ENCODE measurements at regions not wholly inside any gene's neighbourhood (a gene's known extent, or its start where the extent isn't known, plus 50 kb on each side); places are given as distances from the start of the nearest gene placed in this dataset.

DNA sequence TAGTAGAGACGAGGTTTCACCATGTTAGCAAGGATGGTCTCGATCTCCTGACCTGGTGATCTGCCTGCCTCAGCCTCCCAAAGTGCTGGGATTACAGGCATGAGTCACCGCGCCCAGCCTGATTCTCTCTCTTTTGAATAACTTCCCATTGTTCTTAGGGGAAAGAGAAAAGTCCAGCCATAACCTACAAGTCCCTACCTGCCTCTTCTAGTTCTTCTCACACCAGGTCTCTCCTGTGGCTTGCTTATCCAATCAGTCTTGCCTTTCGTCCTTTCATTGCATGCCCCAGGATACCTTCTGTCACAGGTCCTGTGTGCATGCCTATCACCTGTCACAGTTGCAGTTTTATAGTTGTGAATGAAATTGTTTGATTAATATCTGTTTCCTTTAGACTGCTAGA lies 148.1 kb downstream of the SLC4A3 start:
- TF ChIP-seq EP300 (IDR thresholded peaks at IDR 0.05) = no peak
- TF ChIP-seq, protein P1, sequence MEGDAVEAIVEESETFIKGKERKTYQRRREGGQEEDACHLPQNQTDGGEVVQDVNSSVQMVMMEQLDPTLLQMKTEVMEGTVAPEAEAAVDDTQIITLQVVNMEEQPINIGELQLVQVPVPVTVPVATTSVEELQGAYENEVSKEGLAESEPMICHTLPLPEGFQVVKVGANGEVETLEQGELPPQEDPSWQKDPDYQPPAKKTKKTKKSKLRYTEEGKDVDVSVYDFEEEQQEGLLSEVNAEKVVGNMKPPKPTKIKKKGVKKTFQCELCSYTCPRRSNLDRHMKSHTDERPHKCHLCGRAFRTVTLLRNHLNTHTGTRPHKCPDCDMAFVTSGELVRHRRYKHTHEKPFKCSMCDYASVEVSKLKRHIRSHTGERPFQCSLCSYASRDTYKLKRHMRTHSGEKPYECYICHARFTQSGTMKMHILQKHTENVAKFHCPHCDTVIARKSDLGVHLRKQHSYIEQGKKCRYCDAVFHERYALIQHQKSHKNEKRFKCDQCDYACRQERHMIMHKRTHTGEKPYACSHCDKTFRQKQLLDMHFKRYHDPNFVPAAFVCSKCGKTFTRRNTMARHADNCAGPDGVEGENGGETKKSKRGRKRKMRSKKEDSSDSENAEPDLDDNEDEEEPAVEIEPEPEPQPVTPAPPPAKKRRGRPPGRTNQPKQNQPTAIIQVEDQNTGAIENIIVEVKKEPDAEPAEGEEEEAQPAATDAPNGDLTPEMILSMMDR (IDR thresholded peaks at IDR 0.05) = no peak
- no peak for TF ChIP-seq POLR2A (IDR thresholded peaks at IDR 0.05)
- intact Hi-C loops (cut with DNase I) = no loop called here
- Histone ChIP-seq H3K27me3 (no peaks in the 10 kb centered on the region), H3K36me3 (no peaks in the 10 kb centered on the region), H3K27ac (no peak overlapping the region), H3K9me3 (no peaks in the 10 kb centered on the region), H3K4me3 (no peak overlapping the region), H3K4me1 (ENCODE audit: insufficient read depth) (no peaks in the 10 kb centered on the region)
- no peak for DNase-seq
- WGBS, 3 donors = 90 to 96% (median 96%) methylated on average over 5 of the region's 5 CpGs

DNA sequence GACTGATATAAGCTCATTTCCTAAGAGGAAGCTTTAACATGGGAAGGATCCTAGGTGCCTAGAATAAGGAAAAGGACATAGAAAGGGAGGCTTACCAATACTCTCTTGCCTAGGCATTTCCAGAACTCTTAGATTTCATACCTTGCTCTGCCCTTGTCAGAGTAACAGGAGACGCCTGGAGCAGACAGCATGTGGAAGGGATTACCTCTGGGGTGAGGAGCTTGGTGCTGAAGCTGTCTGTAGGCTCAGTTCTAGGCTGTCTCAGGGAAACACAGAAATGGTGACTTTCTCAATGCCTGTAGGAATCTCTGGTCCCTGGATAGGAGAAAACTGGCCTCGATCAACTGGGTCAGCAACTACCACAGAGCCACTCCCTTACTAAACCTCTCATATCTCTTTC lies 150.0 kb downstream of the SLC4A3 start:
- Histone ChIP-seq H3K36me3 (no peaks in the 10 kb centered on the region), H3K27me3 (no peaks in the 10 kb centered on the region), H3K4me1 (ENCODE audit: insufficient read depth) (no peaks in the 10 kb centered on the region), H3K4me3 (no peak overlapping the region), H3K27ac (no peak overlapping the region), H3K9me3 (no peaks in the 10 kb centered on the region)
- TF ChIP-seq EP300 (IDR thresholded peaks at IDR 0.05) (no peak), POLR2A (IDR thresholded peaks at IDR 0.05) (no peak)
- TF ChIP-seq, protein P1 (IDR thresholded peaks at IDR 0.05) = no peak
- WGBS, 3 donors = 91 to 93% (median 93%) methylated on average over 2 of the region's 2 CpGs
- intact Hi-C loops (cut with DNase I) = no loop called here
- no peak for DNase-seq

DNA sequence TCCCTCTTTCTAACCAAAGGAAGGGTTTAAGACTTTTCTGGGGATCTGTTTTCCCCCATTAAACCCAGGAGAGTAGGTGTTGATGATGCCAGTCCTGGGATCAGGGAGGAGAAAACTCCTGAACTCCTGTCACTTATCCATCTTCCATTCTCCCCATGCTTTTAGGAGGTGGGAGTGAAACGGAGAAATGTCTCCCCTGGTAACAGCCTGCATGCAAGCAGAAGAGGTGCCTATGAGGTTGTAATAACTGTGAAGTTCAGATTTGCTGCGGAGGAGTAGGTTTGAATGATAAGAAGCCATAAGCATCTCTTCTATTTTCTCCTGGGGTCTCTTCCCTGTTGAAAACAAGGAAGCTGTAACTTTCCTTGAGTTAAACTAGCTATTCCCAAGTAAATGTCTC lies 150.8 kb downstream of the SLC4A3 start:
- no peak for DNase-seq

DNA sequence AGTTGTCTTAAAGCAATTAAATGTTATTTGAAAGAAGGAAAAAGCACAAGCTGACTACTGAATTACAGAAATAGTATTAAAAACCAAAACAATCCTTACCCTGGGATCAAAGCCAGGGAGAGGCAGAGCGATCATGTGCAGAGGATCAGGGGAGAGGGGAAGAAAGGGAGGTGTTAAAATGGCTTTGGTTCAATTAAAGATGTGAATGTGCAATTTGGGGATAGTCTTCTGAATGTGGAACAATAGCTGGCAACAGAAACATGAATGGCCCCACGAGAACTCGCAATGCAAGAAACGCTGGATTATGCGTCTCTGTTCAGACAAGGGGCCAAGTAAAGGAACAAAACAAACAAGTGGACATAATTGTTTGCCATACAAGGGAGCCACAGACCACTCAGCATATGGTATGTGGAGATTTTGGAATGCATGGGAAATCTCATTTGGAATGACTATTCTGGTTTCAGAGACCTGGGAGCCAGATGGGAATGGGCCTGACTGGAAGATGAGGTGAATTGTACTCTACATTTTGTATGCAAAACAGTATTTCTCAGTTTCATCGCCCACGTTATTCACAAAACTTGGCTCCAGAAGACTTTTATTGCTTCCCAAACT lies 155.4 kb downstream of the SLC4A3 start:
- WGBS, 3 donors = 22 to 29% (median 29%) methylated on average over 7 of the region's 7 CpGs
- Histone ChIP-seq H3K27ac (no peak overlapping the region), H3K27me3 (no peaks in the 10 kb centered on the region), H3K9me3 (no peaks in the 10 kb centered on the region), H3K4me1 (ENCODE audit: insufficient read depth) (peaks cover 2% of the 10 kb centered on the region), H3K4me3 (no peak overlapping the region), H3K36me3 (no peaks in the 10 kb centered on the region)
- DNase-seq = no peak
- TF ChIP-seq, protein P1 (IDR thresholded peaks at IDR 0.05) = no peak
- TF ChIP-seq POLR2A (IDR thresholded peaks at IDR 0.05) (no peak), EP300 (IDR thresholded peaks at IDR 0.05) (no peak)
- intact Hi-C loops (cut with DNase I) = no loop called here

More for the DNA sequence above, 150.8 kb downstream of the SLC4A3 start:
- no peak for TF ChIP-seq POLR2A (IDR thresholded peaks at IDR 0.05)
- intact Hi-C loops (cut with DNase I) = no loop called here
- H3K4me1 ChIP-seq (ENCODE audit: insufficient read depth) = no peaks in the 10 kb centered on the region
- 36 to 53% (median 51%) methylated on average over 2 of the region's 2 CpGs for WGBS, 3 donors
- no peaks in the 10 kb centered on the region for H3K9me3 ChIP-seq
- no peak overlapping the region for H3K4me3 ChIP-seq
- no peak overlapping the region for H3K27ac ChIP-seq
- H3K36me3 ChIP-seq = no peaks in the 10 kb centered on the region
- H3K27me3 ChIP-seq = no peaks in the 10 kb centered on the region

DNA sequence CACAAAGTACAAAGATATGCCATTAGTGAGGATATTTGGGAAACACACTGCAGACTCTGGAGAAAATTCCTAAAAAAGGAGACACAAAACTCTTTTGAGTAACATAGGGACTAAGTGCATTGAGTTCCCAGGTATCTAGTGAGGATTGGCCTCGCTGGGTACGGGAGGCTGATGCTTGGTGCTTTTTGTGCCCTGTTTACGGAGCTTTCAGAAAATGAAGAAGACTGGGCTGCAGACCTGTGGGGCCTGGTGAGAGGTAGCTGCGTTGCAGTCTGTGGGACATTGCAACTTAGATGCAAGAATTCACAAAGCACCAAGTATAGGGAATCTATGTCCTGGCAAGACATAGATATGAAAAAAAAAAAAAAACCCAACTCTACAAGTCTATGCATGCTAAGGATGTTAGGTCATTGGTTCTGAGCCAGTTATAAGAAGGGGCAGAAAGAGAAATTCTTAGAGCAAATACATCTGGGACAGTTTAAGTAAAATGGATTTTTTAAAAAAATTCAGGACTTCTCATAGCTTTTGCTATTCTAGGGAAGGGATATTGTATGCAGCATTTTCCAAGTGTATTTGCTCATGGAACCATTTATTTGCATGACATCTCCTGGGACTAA lies 156.0 kb downstream of the SLC4A3 start:
- no peaks in the 10 kb centered on the region for H3K36me3 ChIP-seq
- no peak overlapping the region for H3K27ac ChIP-seq
- H3K4me3 ChIP-seq = no peak overlapping the region
- H3K4me1 ChIP-seq (ENCODE audit: insufficient read depth) = peaks cover 2% of the 10 kb centered on the region
- no peak for DNase-seq
- intact Hi-C loops (cut with DNase I) = no loop called here
- WGBS, 3 donors = 75 to 81% (median 78%) methylated on average over 4 of the region's 4 CpGs
- H3K27me3 ChIP-seq = no peaks in the 10 kb centered on the region
- TF ChIP-seq POLR2A (IDR thresholded peaks at IDR 0.05) (no peak), EP300 (IDR thresholded peaks at IDR 0.05) (no peak)
- TF ChIP-seq, protein P1 (IDR thresholded peaks at IDR 0.05) = no peak
- no peaks in the 10 kb centered on the region for H3K9me3 ChIP-seq
